WTC11 (cell line): ENCODE measurements at regions not wholly inside any gene's neighbourhood (a gene's known extent, or its start where the extent isn't known, plus 50 kb on each side); places are given as distances from the start of the nearest gene placed in this dataset.
A peak's percentile ranks its signal among the peaks of the same experiment; 100 is the strongest.

Source experiments
- ATAC-seq: fragments of 200-7000 bp; cut with Tn5 transposase; 2 replicates; pipeline ENCODE4 v1.10.0; 2021; ENCODE audit warnings: mild to moderate bottlenecking, moderate library complexity
- CTCF ChIA-PET: fragments of 300-600 bp; sonication (Branson Sonifier 250); formaldehyde crosslinking; loops from one replicate; lab custom pipeline; 2021; ENCODE audit warnings: antibody characterized with exemption; lab: Charles Lee
- POLR2A ChIA-PET: fragments of 350-600 bp; sonication (Branson Sonifier 250); formaldehyde crosslinking; loops from one replicate; lab custom pipeline; 2021; ENCODE audit warnings: antibody characterized with exemption; lab: Charles Lee
- DNase-seq: peaks from one replicate; pipeline ENCODE4 v3.0.0; 2021; ENCODE audit warnings: low spot score
- H3K27ac Mint-ChIP-seq: 2 replicates; pipeline ENCODE4 v1.8.0; 2021; ENCODE audit warnings: mixed read lengths
- H3K27me3 Mint-ChIP-seq: 2 replicates; pipeline ENCODE4 v1.8.0; 2021; ENCODE audit warnings: low read depth, mild to moderate bottlenecking, moderate library complexity, mixed read lengths
- H3K36me3 Mint-ChIP-seq: 2 replicates; pipeline ENCODE4 v1.8.0; 2021; ENCODE audit warnings: mixed read lengths
- H3K4me1 Mint-ChIP-seq: 2 replicates; pipeline ENCODE4 v1.8.0; 2022; ENCODE audit warnings: mixed read lengths
- H3K4me3 Mint-ChIP-seq: 2 replicates; pipeline ENCODE4 v1.8.0; 2021; ENCODE audit warnings: mild to moderate bottlenecking, moderate library complexity, mixed read lengths
- H3K9me3 Mint-ChIP-seq: 2 replicates; pipeline ENCODE4 v1.8.0; 2021; ENCODE audit warnings: mixed read lengths
- CBFB ChIP-seq: sonication (generic); formaldehyde crosslinking; IDR thresholded peaks from 2 replicates; pipeline ENCODE4 v1.8.1; 2022; ENCODE audit warnings: mild to moderate bottlenecking, low read depth, missing genetic modification reagents
- CREM ChIP-seq: sonication (generic); formaldehyde crosslinking; IDR thresholded peaks from 2 replicates; pipeline ENCODE4 v1.8.1; 2022; ENCODE audit warnings: mild to moderate bottlenecking, missing genetic modification reagents, moderate library complexity
- CTCF ChIP-seq: fragments of 200-600 bp; IDR thresholded peaks from 2 replicates; pipeline ENCODE4 v1.8.0; 2022; ENCODE audit warnings: antibody characterized with exemption
- E2F1 ChIP-seq: sonication (generic); formaldehyde crosslinking; IDR thresholded peaks from 2 replicates; pipeline ENCODE4 v1.8.0; 2022; ENCODE audit warnings: mild to moderate bottlenecking, missing genetic modification reagents
- EMX1 ChIP-seq: fragments of 250-450 bp; sonication (Bioruptor Pico); IDR thresholded peaks from 2 replicates; pipeline ENCODE4 v1.8.0; 2021; ENCODE audit warnings: mild to moderate bottlenecking
- ERG ChIP-seq: fragments of 250-450 bp; sonication (Bioruptor Pico); IDR thresholded peaks from 2 replicates; pipeline ENCODE4 v1.8.0; 2021; ENCODE audit warnings: mild to moderate bottlenecking
- GABPB1 ChIP-seq: sonication (generic); formaldehyde crosslinking; IDR thresholded peaks from 2 replicates; pipeline ENCODE4 v1.8.1; 2023; ENCODE audit warnings: mild to moderate bottlenecking, missing genetic modification reagents
- GTF2I ChIP-seq: fragments of 250-450 bp; sonication (Bioruptor Pico); conservative IDR thresholded peaks from 2 replicates; pipeline ENCODE4 v1.4.0; 2021; ENCODE audit warnings: mild to moderate bottlenecking
- MXD4 ChIP-seq: fragments of 250-450 bp; sonication (Bioruptor Pico); IDR thresholded peaks from 2 replicates; pipeline ENCODE4 v1.8.0; 2021; ENCODE audit warnings: mild to moderate bottlenecking, moderate library complexity, borderline replicate concordance
- NFATC4 ChIP-seq: fragments of 250-450 bp; sonication (Bioruptor Pico); IDR thresholded peaks from 2 replicates; pipeline ENCODE4 v1.9.0; 2021; ENCODE audit warnings: mild to moderate bottlenecking
- NR1H2 ChIP-seq: sonication (generic); formaldehyde crosslinking; IDR thresholded peaks from 2 replicates; pipeline ENCODE4 v1.9.0; 2021; ENCODE audit warnings: mild to moderate bottlenecking, moderate library complexity, missing genetic modification reagents
- RELA ChIP-seq: sonication (generic); formaldehyde crosslinking; IDR thresholded peaks from 2 replicates; pipeline ENCODE4 v1.8.1; 2022; ENCODE audit warnings: missing genetic modification reagents, mild to moderate bottlenecking, borderline replicate concordance
- TP53 ChIP-seq: sonication (generic); formaldehyde crosslinking; IDR thresholded peaks from 2 replicates; pipeline ENCODE4 v1.8.1; 2023; ENCODE audit warnings: mild to moderate bottlenecking, missing genetic modification reagents
- ZNF138 ChIP-seq: sonication (generic); formaldehyde crosslinking; conservative IDR thresholded peaks from 2 replicates; pipeline ENCODE4 v1.8.1; 2022; ENCODE audit warnings: mild to moderate bottlenecking, moderate library complexity, missing genetic modification reagents

GRCh38 chr12:91356405-91356804, 173.8 kb upstream of the DCN start:
- Mint-ChIP-seq H3K4me3 (no peak overlapping the region), H3K27ac (no peak overlapping the region), H3K27me3 (no peaks in the 10 kb centered on the region), H3K9me3 (peaks cover 7% of the 10 kb centered on the region), H3K4me1 (no peaks in the 10 kb centered on the region), H3K36me3 (peaks cover 5% of the 10 kb centered on the region)
- DNase-seq, result no peak
- ChIA-PET CTCF (interaction anchor here (1.0 to 1.7 kb wide), 3 partner anchors 179 to 412 kb away, joined by 3 to 6 read pairs (median 4); no protein-coding TSS in a partner anchor), POLR2A (no interaction called here)
- TF ChIP-seq E2F1, result no peak
- TF ChIP-seq RELA, result no peak
- no peak for TF ChIP-seq TP53
- TF ChIP-seq CBFB (CRISPR knock-in tag), result no peak
- no peak for TF ChIP-seq NR1H2 (CRISPR knock-in tag)
- no peak for TF ChIP-seq ZNF138 (CRISPR knock-in tag)
- TF ChIP-seq MXD4 (CRISPR knock-in tag), result no peak
- no peak for TF ChIP-seq EMX1 (CRISPR knock-in tag)
- TF ChIP-seq NFATC4 (CRISPR knock-in tag), result no peak
- no peak for TF ChIP-seq CREM (CRISPR knock-in tag)
- no peak for ATAC-seq

- ChIA-PET POLR2A (no interaction called here), CTCF (interaction anchor here (0.6 to 1.9 kb wide), 14 partner anchors 11 to 411 kb away, joined by 3 to 6 read pairs (median 4); partner anchors contain the start of gene LUM)
- no peaks in the 10 kb centered on the region for H3K4me1 Mint-ChIP-seq
- no peaks in the 10 kb centered on the region for H3K27me3 Mint-ChIP-seq
- ATAC-seq (peak; percentile 96), DNase-seq (peak; percentile 59)
- H3K27ac Mint-ChIP-seq, result no peak overlapping the region
- peaks cover 5% of the 10 kb centered on the region for H3K36me3 Mint-ChIP-seq
- H3K4me3 Mint-ChIP-seq, result no peak overlapping the region
- peaks cover 14% of the 10 kb centered on the region for H3K9me3 Mint-ChIP-seq
- no peak for TF ChIP-seq CREM (CRISPR knock-in tag)
- peak; percentile 39; the same call in 1 of the 2 replicates for TF ChIP-seq CTCF
These were observed 172.8 kb upstream of the DCN start for GRCh38 chr12:91355150-91356006.

DNA sequence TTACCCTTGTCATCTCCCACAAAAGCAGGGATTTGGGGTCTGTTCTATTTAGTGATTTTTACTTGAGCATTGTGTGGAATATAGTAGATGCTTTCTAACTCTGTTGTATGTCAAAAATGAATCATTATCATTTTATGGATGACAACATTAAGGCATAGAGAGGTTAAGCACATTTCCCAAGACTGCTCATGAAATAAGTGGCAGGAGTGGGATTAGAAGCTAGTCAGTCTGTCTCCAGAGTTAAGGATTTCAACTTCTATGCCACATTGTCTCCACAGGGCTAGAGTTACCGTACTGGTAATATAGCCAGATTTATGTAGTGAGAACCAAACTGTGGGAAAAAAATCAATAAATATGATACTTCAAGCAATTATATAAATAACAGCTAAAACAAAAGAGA, 170.6 kb upstream of the DCN start:
- ChIA-PET CTCF (interaction anchor here (0.8 kb wide), 1 partner anchor 375 kb away, joined by 3 read pairs; no protein-coding TSS in a partner anchor), POLR2A (no interaction called here)
- Mint-ChIP-seq H3K9me3 (peaks cover 14% of the 10 kb centered on the region), H3K4me3 (no peak overlapping the region), H3K27me3 (no peaks in the 10 kb centered on the region), H3K36me3 (peaks cover 5% of the 10 kb centered on the region), H3K4me1 (no peaks in the 10 kb centered on the region), H3K27ac (no peak overlapping the region)
- ATAC-seq (no peak), DNase-seq (no peak)
- no peak for TF ChIP-seq GABPB1 (CRISPR knock-in tag)

DNA sequence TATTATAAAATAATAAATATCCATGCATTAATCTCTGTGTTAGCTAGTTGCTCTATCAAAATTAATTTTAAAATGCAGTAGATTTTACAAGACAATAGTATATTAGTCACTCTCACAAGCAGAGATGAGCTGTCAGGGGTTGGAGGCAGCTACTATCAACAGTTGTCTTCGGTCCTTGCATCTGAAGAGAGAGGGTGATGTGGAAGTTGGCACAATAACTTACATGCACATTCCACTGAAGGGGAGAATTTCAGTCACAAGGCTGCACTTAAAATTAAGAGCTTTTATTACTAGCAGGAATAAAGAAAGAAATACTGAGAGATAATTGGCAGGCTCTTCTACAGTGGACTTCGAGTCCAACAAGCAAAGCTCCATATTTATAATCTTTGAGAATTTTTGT, 166.9 kb upstream of the DCN start:
- POLR2A ChIA-PET, result no interaction called here

More for the DNA sequence above, 166.9 kb upstream of the DCN start:
- H3K27ac Mint-ChIP-seq, result no peak overlapping the region
- DNase-seq (no peak), ATAC-seq (no peak)
- peaks cover 14% of the 10 kb centered on the region for H3K9me3 Mint-ChIP-seq
- no peaks in the 10 kb centered on the region for H3K27me3 Mint-ChIP-seq
- H3K4me1 Mint-ChIP-seq, result no peaks in the 10 kb centered on the region
- peaks cover 5% of the 10 kb centered on the region for H3K36me3 Mint-ChIP-seq
- H3K4me3 Mint-ChIP-seq, result no peak overlapping the region
- CTCF ChIA-PET, result no interaction called here
- no peak for TF ChIP-seq ERG (CRISPR knock-in tag)
- TF ChIP-seq GTF2I (CRISPR knock-in tag), result no peak
